Nephron progenitor cell (in vitro differentiated cells): ENCODE measurements at regions not wholly inside any gene's neighbourhood (a gene's known extent, or its start where the extent isn't known, plus 50 kb on each side); places are given as distances from the start of the nearest gene placed in this dataset.

Experiments used
- DNase-seq: peaks from one replicate; pipeline ENCODE4 v3.0.0; 2021
- H3K27ac Mint-ChIP-seq: 2 replicates; pipeline ENCODE4 v1.8.0; 2021; ENCODE audit warnings: mild to moderate bottlenecking, moderate library complexity, mixed read lengths
- H3K27me3 Mint-ChIP-seq: 2 replicates; pipeline ENCODE4 v1.8.0; 2021; ENCODE audit warnings: mild to moderate bottlenecking, low read depth, mixed read lengths; ENCODE audit not compliant: poor library complexity
- H3K36me3 Mint-ChIP-seq: 2 replicates; pipeline ENCODE4 v1.8.0; 2021; ENCODE audit warnings: low read depth, mixed read lengths
- H3K4me1 Mint-ChIP-seq: 2 replicates; pipeline ENCODE4 v1.8.0; 2021; ENCODE audit warnings: mixed read lengths
- H3K4me3 Mint-ChIP-seq: 2 replicates; pipeline ENCODE4 v1.8.0; 2021; ENCODE audit warnings: mild to moderate bottlenecking, moderate library complexity, mixed read lengths
- H3K9me3 Mint-ChIP-seq: 2 replicates; pipeline ENCODE4 v1.8.0; 2021; ENCODE audit warnings: mild to moderate bottlenecking, moderate library complexity, mixed read lengths
- CTCF ChIP-seq: fragments of 200-600 bp; sonication (generic); IDR thresholded peaks from 2 replicates; pipeline ENCODE4 v1.5.0; 2021; ENCODE audit warnings: antibody characterized with exemption

GRCh38 chr13:48783695-48784230 lies 130.0 kb downstream of the CYSLTR2 start:
- no peak overlapping the region for H3K27ac Mint-ChIP-seq
- peaks cover 3% of the 10 kb centered on the region for H3K36me3 Mint-ChIP-seq
- peaks cover 3% of the 10 kb centered on the region for H3K27me3 Mint-ChIP-seq
- peaks cover 60% of the 10 kb centered on the region for H3K9me3 Mint-ChIP-seq
- DNase-seq: no peak
- TF ChIP-seq CTCF: no peak
- H3K4me1 Mint-ChIP-seq: peaks cover 7% of the 10 kb centered on the region
- H3K4me3 Mint-ChIP-seq: no peak overlapping the region

GRCh38 chr13:48784916-48785548 lies 131.3 kb downstream of the CYSLTR2 start:
- Mint-ChIP-seq H3K36me3 (peaks cover 3% of the 10 kb centered on the region), H3K9me3 (peaks cover 48% of the 10 kb centered on the region), H3K27ac (no peak overlapping the region), H3K4me1 (peaks cover 7% of the 10 kb centered on the region), H3K4me3 (no peak overlapping the region), H3K27me3 (peaks cover 5% of the 10 kb centered on the region)
- no peak for DNase-seq
- no peak for TF ChIP-seq CTCF

- peaks cover 4% of the 10 kb centered on the region for H3K9me3 Mint-ChIP-seq
- no peak overlapping the region for H3K4me3 Mint-ChIP-seq
- no peaks in the 10 kb centered on the region for H3K36me3 Mint-ChIP-seq
- no peak for TF ChIP-seq CTCF
- H3K4me1 Mint-ChIP-seq: peaks cover 7% of the 10 kb centered on the region
- no peak overlapping the region for H3K27ac Mint-ChIP-seq
- DNase-seq: no peak
- H3K27me3 Mint-ChIP-seq: peaks cover 5% of the 10 kb centered on the region
Observed at GRCh38 chr13:48790199-48790598, 136.5 kb downstream of the CYSLTR2 start.

- Mint-ChIP-seq H3K27ac (no peak overlapping the region), H3K27me3 (peaks cover 5% of the 10 kb centered on the region), H3K9me3 (peaks cover 4% of the 10 kb centered on the region), H3K4me1 (peaks cover 3% of the 10 kb centered on the region), H3K4me3 (no peak overlapping the region), H3K36me3 (no peaks in the 10 kb centered on the region)
- DNase-seq: no peak
- no peak for TF ChIP-seq CTCF
Observed at GRCh38 chr13:48790966-48791365, 137.2 kb downstream of the CYSLTR2 start.

GRCh38 chr13:48797127-48797526 lies 143.4 kb downstream of the CYSLTR2 start:
- TF ChIP-seq CTCF: no peak
- DNase-seq: no peak
- Mint-ChIP-seq H3K4me1 (no peaks in the 10 kb centered on the region), H3K36me3 (peaks cover 7% of the 10 kb centered on the region), H3K27me3 (no peaks in the 10 kb centered on the region), H3K4me3 (no peak overlapping the region), H3K9me3 (peaks cover 16% of the 10 kb centered on the region), H3K27ac (no peak overlapping the region)

- peaks cover 16% of the 10 kb centered on the region for H3K9me3 Mint-ChIP-seq
- no peak overlapping the region for H3K27ac Mint-ChIP-seq
- H3K36me3 Mint-ChIP-seq: peaks cover 7% of the 10 kb centered on the region
- no peak for DNase-seq
- no peak for TF ChIP-seq CTCF
- H3K4me3 Mint-ChIP-seq: no peak overlapping the region
- H3K27me3 Mint-ChIP-seq: no peaks in the 10 kb centered on the region
- no peaks in the 10 kb centered on the region for H3K4me1 Mint-ChIP-seq
Observed at GRCh38 chr13:48797761-48798160, 144.0 kb downstream of the CYSLTR2 start.
